Endothelial cell of umbilical vein (primary cell): ENCODE measurements at regions not wholly inside any gene's neighbourhood (a gene's known extent, or its start where the extent isn't known, plus 50 kb on each side); places are given as distances from the start of the nearest gene placed in this dataset.

Experiments
- BruUV-seq: library from RNA; stranded (reverse); fragments of 400-500 nt; replicated peaks from 2 replicates; lab custom pipeline; 2021; lab: Mats Ljungman, UMichigan
- CTCF ChIA-PET: fragments of 300-600, 350-600 bp; sonication (Branson Sonifier 250); formaldehyde crosslinking; loops from one replicate; lab custom pipeline; 2021; ENCODE audit warnings: antibody characterized with exemption, inconsistent platforms; lab: Charles Lee
- POLR2A ChIA-PET: fragments of 300-600, 350-600 bp; sonication (Branson Sonifier 250); formaldehyde crosslinking; loops from one replicate; lab custom pipeline; 2021; ENCODE audit warnings: antibody characterized with exemption, inconsistent platforms; lab: Charles Lee
- DNase-seq: peaks from one replicate; pipeline ENCODE4 v3.0.0-alpha.2; 2011; ENCODE audit warnings: low read depth, low spot score
- FAIRE-seq: peaks from 2 replicates; lab custom pipeline; 2011; peaks lifted over from hg19 to GRCh38; lab: Jason Lieb, UNC
- H2AFZ ChIP-seq: 2 replicates; pipeline ENCODE4 v1.6.0; 2012; ENCODE audit warnings: low read depth, low read length, control low read depth, inconsistent platforms
- H3K27ac ChIP-seq: 2 replicates; pipeline ENCODE4 v1.5.1; 2011; ENCODE audit warnings: low read depth, mild to moderate bottlenecking, control low read depth, low read length, moderate library complexity; ENCODE audit not compliant: insufficient read depth
- H3K27me3 ChIP-seq, 2 experiments: 2 replicates each; pipeline versions ENCODE4 v1.6.0 to v1.6.1; 2011; ENCODE audit warnings: low read length in 2 of 2, mixed read lengths in 1 of 2; ENCODE audit not compliant: control insufficient read depth in 2 of 2, insufficient read depth in 2 of 2
- H3K36me3 ChIP-seq, 2 experiments: 2 replicates in 1 of 2; 3 replicates in 1 of 2; pipeline ENCODE4 v1.5.1; 2011; ENCODE audit warnings: low read length in 2 of 2, mild to moderate bottlenecking in 1 of 2, moderate library complexity in 1 of 2; ENCODE audit not compliant: control insufficient read depth in 2 of 2, insufficient read depth in 2 of 2; ENCODE audit errors: extremely low read depth in 1 of 2
- H3K4me1 ChIP-seq: 3 replicates; pipeline ENCODE4 v1.5.1; 2011; ENCODE audit warnings: mild to moderate bottlenecking, low read length; ENCODE audit not compliant: control insufficient read depth, insufficient read depth; ENCODE audit errors: extremely low read depth
- H3K4me2 ChIP-seq: 2 replicates; pipeline ENCODE4 v1.6.1; 2011; ENCODE audit warnings: low read length, control low read depth, mixed read lengths; ENCODE audit not compliant: insufficient read depth
- H3K4me3 ChIP-seq, 3 experiments: fragments of 200-600 bp in 1 of 3; sonication (generic), shearing (Covaris generic) in 1 of 3; replicated peaks in 1 of 3; 2 replicates each; pipeline ENCODE4 v1.5.1; 2011 to 2016; ENCODE audit warnings: control low read depth in 3 of 3, low read length in 3 of 3, mild to moderate bottlenecking in 2 of 3, inconsistent platforms in 1 of 3, low read depth in 1 of 3, moderate library complexity in 1 of 3; ENCODE audit not compliant: insufficient read depth in 1 of 3
- H3K79me2 ChIP-seq: 2 replicates; pipeline ENCODE4 v1.6.0; 2012; ENCODE audit warnings: low read length, inconsistent platforms; ENCODE audit not compliant: control insufficient read depth, insufficient read depth
- H3K9ac ChIP-seq: replicated peaks from 2 replicates; pipeline ENCODE3; 2011; ENCODE audit warnings: low read length, control low read depth; ENCODE audit not compliant: insufficient read depth; ENCODE audit errors: extremely low read depth
- H3K9me1 ChIP-seq: replicated peaks from 3 replicates; pipeline ENCODE4 v1.6.0; 2011; ENCODE audit warnings: mild to moderate bottlenecking, low read length; ENCODE audit not compliant: control insufficient read depth, insufficient read depth; ENCODE audit errors: extremely low read depth
- H3K9me3 ChIP-seq: replicated peaks from 2 replicates; pipeline ENCODE4 v1.5.1; 2012; ENCODE audit warnings: low read length, inconsistent platforms; ENCODE audit not compliant: control insufficient read depth, insufficient read depth
- H4K20me1 ChIP-seq: replicated peaks from 2 replicates; pipeline ENCODE3; 2011; ENCODE audit warnings: mild to moderate bottlenecking, low read length; ENCODE audit not compliant: control insufficient read depth, insufficient read depth; ENCODE audit errors: extremely low read depth
- EZH2 ChIP-seq: IDR thresholded peaks from 2 replicates; pipeline ENCODE4 v1.6.1; 2012; ENCODE audit warnings: borderline replicate concordance, low read depth, mild to moderate bottlenecking, moderate library complexity, low read length, inconsistent platforms; ENCODE audit not compliant: severe bottlenecking
- FOS ChIP-seq: IDR thresholded peaks from 2 replicates; pipeline ENCODE4 v1.6.1; 2011; ENCODE audit warnings: mild to moderate bottlenecking, low read length, moderate library complexity, borderline replicate concordance; ENCODE audit not compliant: insufficient read depth
- GATA2 ChIP-seq: IDR thresholded peaks from 2 replicates; pipeline ENCODE4 v1.7.0; 2011; ENCODE audit warnings: low read depth, mild to moderate bottlenecking, moderate library complexity, mixed read lengths, low read length; ENCODE audit not compliant: insufficient read length, insufficient read depth
- JUN ChIP-seq: IDR thresholded peaks from 2 replicates; pipeline ENCODE4 v1.6.1; 2011; ENCODE audit warnings: borderline replicate concordance, low read depth; ENCODE audit not compliant: insufficient read length, insufficient read depth
- MAX ChIP-seq: IDR thresholded peaks from 2 replicates; pipeline ENCODE4 v1.6.1; 2011; ENCODE audit not compliant: insufficient read depth, insufficient read length
- MYC ChIP-seq: IDR thresholded peaks from one replicate; pipeline ENCODE4 v1.6.1; 2011; ENCODE audit warnings: mild to moderate bottlenecking, low read depth, low read length
- POLR2A ChIP-seq: IDR thresholded peaks from 2 replicates; pipeline ENCODE4 v1.6.1; 2012; ENCODE audit warnings: low read depth, mild to moderate bottlenecking, control low read depth, low read length
- POLR2AphosphoS5 ChIP-seq: IDR thresholded peaks from 2 replicates; pipeline ENCODE4 v1.6.1; 2012; ENCODE audit warnings: low read depth, mild to moderate bottlenecking, control low read depth, low read length, moderate library complexity; ENCODE audit not compliant: insufficient read depth
- dilution Hi-C: fragments of 300-500 bp; cut with MboI; formaldehyde crosslinking; loops from one replicate; pipeline ENCODE4 v1.15.0; 2019; ENCODE audit warnings: low sequenced_read_pairs; ENCODE audit not compliant: extremely low pct_ligation_motif_present
- intact Hi-C: fragments of 100-400 bp; cut with micrococcal nuclease; formaldehyde crosslinking; loops from one replicate; pipeline ENCODE4 v1.10.0; 2022
- TF ChIP-seq, protein P1 (sequence below), 2 donors: IDR thresholded peaks; 1 replicate in 1 of 2; 2 replicates in 1 of 2; pipeline ENCODE4 v1.5.1; 2011; ENCODE audit warnings: low read length in 2 of 2, mild to moderate bottlenecking in 2 of 2, moderate library complexity in 2 of 2, control low read depth in 1 of 2, inconsistent platforms in 1 of 2, low read depth in 1 of 2; ENCODE audit not compliant: insufficient read depth in 1 of 2; ENCODE audit errors: extremely low read depth in 1 of 2

- FAIRE-seq = no peak
- BruUV-seq = no TSS peak
- CTCF ChIA-PET = no interaction called here
Measured at GRCh38 chr7:159239028-159239427, 94.4 kb upstream of the VIPR2 start.

More at GRCh38 chr7:159239028-159239427, 94.4 kb upstream of the VIPR2 start:
- H3K4me3 ChIP-seq = no peak overlapping the region
- H3K27me3 ChIP-seq = no peaks in the 10 kb centered on the region
- intact Hi-C loops (no loop called here), dilution Hi-C loops (no loop called here)
- no peaks in the 10 kb centered on the region for H3K79me2 ChIP-seq
- no peaks in the 10 kb centered on the region for H3K36me3 ChIP-seq
- no peaks in the 10 kb centered on the region for H3K9me3 ChIP-seq
- no peaks in the 10 kb centered on the region for H3K9me1 ChIP-seq
- H3K9ac ChIP-seq = no peak overlapping the region
- H3K27ac ChIP-seq = no peak overlapping the region
- H3K4me1 ChIP-seq = no peaks in the 10 kb centered on the region
- H2AFZ ChIP-seq = no peak overlapping the region
- TF ChIP-seq GATA2 = no peak
- no peak for TF ChIP-seq JUN
- no peak for TF ChIP-seq MYC
- no peak for TF ChIP-seq POLR2AphosphoS5
- TF ChIP-seq FOS = no peak
- TF ChIP-seq POLR2A = no peak
- TF ChIP-seq EZH2 = no peak
- TF ChIP-seq MAX = no peak
- TF ChIP-seq, protein P1, sequence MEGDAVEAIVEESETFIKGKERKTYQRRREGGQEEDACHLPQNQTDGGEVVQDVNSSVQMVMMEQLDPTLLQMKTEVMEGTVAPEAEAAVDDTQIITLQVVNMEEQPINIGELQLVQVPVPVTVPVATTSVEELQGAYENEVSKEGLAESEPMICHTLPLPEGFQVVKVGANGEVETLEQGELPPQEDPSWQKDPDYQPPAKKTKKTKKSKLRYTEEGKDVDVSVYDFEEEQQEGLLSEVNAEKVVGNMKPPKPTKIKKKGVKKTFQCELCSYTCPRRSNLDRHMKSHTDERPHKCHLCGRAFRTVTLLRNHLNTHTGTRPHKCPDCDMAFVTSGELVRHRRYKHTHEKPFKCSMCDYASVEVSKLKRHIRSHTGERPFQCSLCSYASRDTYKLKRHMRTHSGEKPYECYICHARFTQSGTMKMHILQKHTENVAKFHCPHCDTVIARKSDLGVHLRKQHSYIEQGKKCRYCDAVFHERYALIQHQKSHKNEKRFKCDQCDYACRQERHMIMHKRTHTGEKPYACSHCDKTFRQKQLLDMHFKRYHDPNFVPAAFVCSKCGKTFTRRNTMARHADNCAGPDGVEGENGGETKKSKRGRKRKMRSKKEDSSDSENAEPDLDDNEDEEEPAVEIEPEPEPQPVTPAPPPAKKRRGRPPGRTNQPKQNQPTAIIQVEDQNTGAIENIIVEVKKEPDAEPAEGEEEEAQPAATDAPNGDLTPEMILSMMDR (IDR thresholded peaks at IDR 0.05; ENCODE audit: extremely low read depth in 1 of 2, insufficient read depth in 1 of 2, low read depth in 1 of 2, low read length in 2 of 2) = no peak
- POLR2A ChIA-PET = no interaction called here
- no peak for DNase-seq
- H4K20me1 ChIP-seq = no peaks in the 10 kb centered on the region
- H3K4me2 ChIP-seq = no peak overlapping the region
